Mesenchymal stem cell (in vitro differentiated cells and primary cell): ENCODE measurements at regions not wholly inside any gene's neighbourhood (a gene's known extent, or its start where the extent isn't known, plus 50 kb on each side); places are given as distances from the start of the nearest gene placed in this dataset.

Source experiments
- DNase-seq: peaks from one replicate; pipeline ENCODE4 v3.0.0-alpha.2; 2013
- H2AFZ ChIP-seq: one replicate; pipeline ENCODE4 v1.6.1; 2013; ENCODE audit warnings: low read depth, mild to moderate bottlenecking, control low read depth, inconsistent platforms, low read length, moderate library complexity
- H2AK5ac ChIP-seq: 2 replicates; pipeline ENCODE4 v1.6.1; 2013; ENCODE audit warnings: low read length, moderate library complexity, mild to moderate bottlenecking, inconsistent platforms; ENCODE audit not compliant: severe bottlenecking
- H2BK120ac ChIP-seq: one replicate; pipeline ENCODE4 v1.6.1; 2013; ENCODE audit warnings: low read depth, mild to moderate bottlenecking, inconsistent platforms, low read length, moderate library complexity
- H2BK12ac ChIP-seq, 2 experiments: one replicate each; pipeline ENCODE4 v1.6.1; 2013; ENCODE audit warnings: inconsistent platforms in 2 of 2, low read length in 2 of 2, mild to moderate bottlenecking in 2 of 2, moderate library complexity in 2 of 2, control low read depth in 1 of 2
- H2BK15ac ChIP-seq: one replicate; pipeline ENCODE4 v1.6.1; 2013; ENCODE audit warnings: mild to moderate bottlenecking, low read depth, inconsistent platforms; ENCODE audit not compliant: poor library complexity, severe bottlenecking
- H2BK5ac ChIP-seq: 2 replicates; pipeline ENCODE4 v1.6.1; 2013; ENCODE audit warnings: low read depth, mild to moderate bottlenecking, low read length, control low read depth, inconsistent platforms; ENCODE audit not compliant: poor library complexity, severe bottlenecking
- H3K14ac ChIP-seq, 2 experiments: one replicate each; pipeline ENCODE4 v1.6.1; 2013; ENCODE audit warnings: inconsistent platforms in 2 of 2, low read length in 2 of 2, control low read depth in 1 of 2, mild to moderate bottlenecking in 1 of 2, moderate library complexity in 1 of 2
- H3K18ac ChIP-seq, 2 experiments: one replicate each; pipeline ENCODE4 v1.6.1; 2013; ENCODE audit warnings: inconsistent platforms in 2 of 2, low read length in 2 of 2, control low read depth in 1 of 2, low read depth in 1 of 2, mild to moderate bottlenecking in 1 of 2
- H3K23ac ChIP-seq, 2 experiments: one replicate each; pipeline ENCODE4 v1.6.1; 2013; ENCODE audit warnings: inconsistent platforms in 2 of 2, low read length in 2 of 2, mild to moderate bottlenecking in 2 of 2, moderate library complexity in 2 of 2, control low read depth in 1 of 2
- H3K27ac ChIP-seq: 2 replicates; pipeline ENCODE4 v1.5.1; 2013; ENCODE audit warnings: mild to moderate bottlenecking, moderate library complexity, low read length, control low read depth, inconsistent platforms; ENCODE audit not compliant: poor library complexity, severe bottlenecking
- H3K27me3 ChIP-seq, 2 experiments: 2 replicates each; pipeline versions ENCODE4 v1.6.1 to v1.7.0; 2013; ENCODE audit warnings: low read length in 2 of 2, mild to moderate bottlenecking in 2 of 2, moderate library complexity in 2 of 2, control low read depth in 1 of 2, inconsistent platforms in 1 of 2; ENCODE audit not compliant: control insufficient read depth in 1 of 2, insufficient read depth in 1 of 2
- H3K36me3 ChIP-seq, 2 experiments: 2 replicates each; pipeline versions ENCODE4 v1.6.1 to v1.7.0; 2013; ENCODE audit warnings: low read length in 2 of 2, control low read depth in 1 of 2, inconsistent platforms in 1 of 2, low read depth in 1 of 2, mild to moderate bottlenecking in 1 of 2; ENCODE audit not compliant: insufficient read depth in 2 of 2, control insufficient read depth in 1 of 2
- H3K4ac ChIP-seq, 2 experiments: one replicate each; pipeline ENCODE4 v1.6.1; 2013; ENCODE audit warnings: inconsistent platforms in 2 of 2, low read length in 2 of 2, mild to moderate bottlenecking in 2 of 2, moderate library complexity in 2 of 2, control low read depth in 1 of 2, low read depth in 1 of 2
- H3K4me1 ChIP-seq: 2 replicates; pipeline ENCODE4 v1.6.1; 2013; ENCODE audit warnings: low read depth, low read length, control low read depth; ENCODE audit not compliant: control insufficient read depth, insufficient read depth
- H3K4me2 ChIP-seq: 2 replicates; pipeline ENCODE4 v1.6.1; 2013; ENCODE audit warnings: low read length, mild to moderate bottlenecking, inconsistent platforms; ENCODE audit not compliant: poor library complexity, severe bottlenecking
- H3K4me3 ChIP-seq, 2 experiments: 2 replicates each; pipeline versions ENCODE4 v1.5.1 to v1.7.0; 2013; ENCODE audit warnings: low read length in 2 of 2, mild to moderate bottlenecking in 2 of 2, control low read depth in 1 of 2, low read depth in 1 of 2; ENCODE audit not compliant: insufficient read depth in 1 of 2
- H3K79me1 ChIP-seq: replicated peaks from 2 replicates; pipeline ENCODE4 v1.6.1; 2013; ENCODE audit warnings: mild to moderate bottlenecking, control low read depth, low read length, inconsistent platforms; ENCODE audit not compliant: poor library complexity, severe bottlenecking
- H3K9ac ChIP-seq: 2 replicates; pipeline ENCODE4 v1.7.0; 2013; ENCODE audit warnings: mild to moderate bottlenecking, low read length, moderate library complexity
- H3K9me3 ChIP-seq: 2 replicates; pipeline ENCODE4 v1.7.0; 2013; ENCODE audit warnings: mild to moderate bottlenecking, low read length; ENCODE audit not compliant: control insufficient read depth
- H4K8ac ChIP-seq: one replicate; pipeline ENCODE4 v1.6.1; 2013; ENCODE audit warnings: inconsistent platforms, mild to moderate bottlenecking, low read length, moderate library complexity
- H4K91ac ChIP-seq: one replicate; pipeline ENCODE4 v1.6.1; 2013; ENCODE audit warnings: mild to moderate bottlenecking, low read length, inconsistent platforms
- WGBS: methylation state at CpG from one replicate; pipeline ENCODE4 v1.1.7; 2013; ENCODE audit warnings: mixed read lengths; 5-methylcytosine and 5-hydroxymethylcytosine counted together

DNA sequence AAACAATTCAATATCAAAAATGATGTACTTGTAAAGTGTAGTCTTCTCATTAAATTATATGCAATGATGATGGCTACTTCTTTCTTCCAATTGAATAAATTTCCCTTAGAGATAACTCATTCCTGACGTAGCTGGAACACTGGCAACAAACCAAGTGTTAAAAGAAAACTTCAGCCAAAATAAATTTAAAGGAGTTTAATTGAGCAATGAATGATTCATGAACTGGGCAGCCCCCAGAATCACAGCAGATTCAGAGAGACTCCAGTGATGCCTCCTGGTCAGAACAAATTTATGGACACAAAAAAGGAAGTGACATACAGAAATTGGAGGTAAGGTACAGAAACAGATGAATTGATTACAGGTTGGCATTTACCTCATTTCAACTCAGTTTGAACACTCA is 276.5 kb downstream of the DSC3 start:
- Histone ChIP-seq H3K36me3 (no peaks in the 10 kb centered on the region), H2AK5ac (no peak overlapping the region), H3K18ac (no peak overlapping the region), H2BK120ac (no peak overlapping the region), H3K79me1 (no peaks in the 10 kb centered on the region), H3K4ac (no peak overlapping the region), H3K4me3 (no peak overlapping the region), H3K4me1 (no peaks in the 10 kb centered on the region), H3K4me2 (no peak overlapping the region), H4K91ac (no peak overlapping the region), H2BK15ac (no peak overlapping the region), H3K14ac (no peak overlapping the region), H2BK5ac (no peak overlapping the region), H3K27ac (no peak overlapping the region), H3K9ac (no peak overlapping the region), H2BK12ac (no peak overlapping the region), H3K27me3 (no peaks in the 10 kb centered on the region), H3K23ac (no peak overlapping the region), H2AFZ (no peak overlapping the region), H3K9me3 (peaks cover 13% of the 10 kb centered on the region), H4K8ac (no peak overlapping the region)
- no CpG with 5 or more reads among the region's 1 CpG for WGBS
- DNase-seq: no peak

DNA sequence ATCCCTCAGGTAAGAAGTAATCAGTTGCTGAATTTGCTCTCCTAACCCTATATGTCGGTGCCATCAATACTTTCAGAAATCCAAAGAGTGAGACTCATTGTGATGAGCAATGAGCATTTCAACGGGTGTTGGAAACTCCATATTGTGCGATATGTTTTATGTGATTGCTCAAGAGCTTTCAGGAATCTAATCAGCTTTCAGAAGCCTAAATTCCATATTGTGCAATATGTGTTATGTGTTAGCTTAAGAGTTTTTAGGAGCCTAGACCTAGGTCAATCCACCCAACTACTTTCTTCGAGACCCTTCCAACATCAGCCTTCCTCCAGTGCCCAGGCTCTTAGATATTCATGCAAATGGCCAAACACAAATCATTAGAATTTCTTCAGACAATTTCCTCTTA is 277.3 kb downstream of the DSC3 start:
- no peak overlapping the region for H3K9ac ChIP-seq
- H4K8ac ChIP-seq: no peak overlapping the region
- H3K23ac ChIP-seq: no peak overlapping the region
- H2AK5ac ChIP-seq: no peak overlapping the region
- H2AFZ ChIP-seq: no peak overlapping the region
- H3K9me3 ChIP-seq: peaks cover 10% of the 10 kb centered on the region
- 67% methylated on average over 3 of the region's 4 CpGs for WGBS
- H3K4me2 ChIP-seq: no peak overlapping the region
- no peak overlapping the region for H4K91ac ChIP-seq
- no peak overlapping the region for H3K4ac ChIP-seq
- no peak overlapping the region for H2BK12ac ChIP-seq
- no peaks in the 10 kb centered on the region for H3K36me3 ChIP-seq
- H3K14ac ChIP-seq: no peak overlapping the region
- no peak for DNase-seq
- no peak overlapping the region for H2BK120ac ChIP-seq
- H2BK5ac ChIP-seq: no peak overlapping the region
- no peak overlapping the region for H2BK15ac ChIP-seq
- H3K18ac ChIP-seq: no peak overlapping the region
- H3K27me3 ChIP-seq: no peaks in the 10 kb centered on the region
- H3K79me1 ChIP-seq: no peaks in the 10 kb centered on the region
- H3K4me3 ChIP-seq: no peak overlapping the region
- no peak overlapping the region for H3K27ac ChIP-seq
- H3K4me1 ChIP-seq: no peaks in the 10 kb centered on the region

DNA sequence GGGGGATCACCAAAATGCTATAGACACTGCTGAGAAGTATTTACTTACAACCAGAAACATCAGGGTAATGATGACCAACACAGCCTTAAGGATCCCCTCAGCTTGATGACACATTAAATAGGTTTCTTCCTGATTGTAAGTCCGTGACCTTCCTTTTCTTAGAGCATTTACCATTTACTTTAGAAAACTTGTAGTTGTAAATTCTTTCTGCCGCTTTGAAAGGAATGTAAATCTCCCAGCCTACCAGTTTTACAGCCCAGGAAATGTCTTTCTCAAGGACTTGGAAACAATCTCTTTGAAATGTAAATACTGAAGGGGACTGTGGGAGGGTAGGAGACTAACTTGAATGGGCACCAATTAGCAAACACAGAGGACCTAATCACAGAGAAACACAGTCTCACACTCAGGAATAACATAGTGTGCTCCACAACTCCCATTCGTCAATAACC is 278.6 kb downstream of the DSC3 start:
- no peak overlapping the region for H2BK15ac ChIP-seq
- H2AK5ac ChIP-seq: no peak overlapping the region
- no peaks in the 10 kb centered on the region for H3K79me1 ChIP-seq
- H3K4ac ChIP-seq: no peak overlapping the region
- H2BK5ac ChIP-seq: no peak overlapping the region
- no peaks in the 10 kb centered on the region for H3K27me3 ChIP-seq
- no peak overlapping the region for H2BK120ac ChIP-seq
- no peak overlapping the region for H3K9ac ChIP-seq
- 0% methylated on average over 1 of the region's 3 CpGs for WGBS
- no peak overlapping the region for H3K4me2 ChIP-seq
- H3K23ac ChIP-seq: no peak overlapping the region
- DNase-seq: peak; percentile 62
- H3K4me3 ChIP-seq: no peak overlapping the region
- H4K8ac ChIP-seq: no peak overlapping the region
- no peaks in the 10 kb centered on the region for H3K4me1 ChIP-seq
- H3K14ac ChIP-seq: no peak overlapping the region
- H3K9me3 ChIP-seq: peaks cover 7% of the 10 kb centered on the region
- H2AFZ ChIP-seq: no peak overlapping the region
- H2BK12ac ChIP-seq: no peak overlapping the region
- no peak overlapping the region for H3K27ac ChIP-seq
- no peak overlapping the region for H3K18ac ChIP-seq
- no peak overlapping the region for H4K91ac ChIP-seq
- H3K36me3 ChIP-seq: no peaks in the 10 kb centered on the region

DNA sequence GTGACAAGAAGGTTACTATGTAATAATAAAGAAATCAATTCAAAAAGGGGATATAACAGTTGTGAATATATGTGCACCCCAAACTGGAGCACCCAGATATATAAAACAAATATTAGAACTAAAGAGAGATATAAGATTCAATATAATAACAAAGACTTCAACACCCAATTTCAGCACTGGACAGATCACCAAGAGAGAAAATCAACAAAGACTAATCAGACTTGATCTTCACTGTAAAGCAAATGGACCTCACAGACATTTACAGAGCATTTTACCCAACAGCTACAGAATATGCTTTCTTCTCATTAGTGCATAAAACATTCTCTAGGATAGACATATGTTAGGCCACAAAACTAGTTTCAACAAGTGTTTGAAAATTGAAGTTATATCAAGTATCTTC is 287.7 kb downstream of the DSC3 start:
- Histone ChIP-seq H3K23ac (no peak overlapping the region), H4K91ac (no peak overlapping the region), H3K4ac (no peak overlapping the region), H3K9ac (no peak overlapping the region), H3K14ac (no peak overlapping the region), H2AFZ (no peak overlapping the region), H2BK15ac (no peak overlapping the region), H3K36me3 (no peaks in the 10 kb centered on the region), H2AK5ac (no peak overlapping the region), H3K9me3 (peaks cover 17% of the 10 kb centered on the region), H2BK120ac (no peak overlapping the region), H3K79me1 (no peaks in the 10 kb centered on the region), H4K8ac (no peak overlapping the region), H3K27me3 (no peaks in the 10 kb centered on the region), H3K4me2 (no peak overlapping the region), H2BK12ac (no peak overlapping the region), H3K4me1 (no peaks in the 10 kb centered on the region), H3K4me3 (no peak overlapping the region), H3K27ac (no peak overlapping the region), H2BK5ac (no peak overlapping the region), H3K18ac (no peak overlapping the region)
- DNase-seq: peak; percentile 2
